DMS 273 (cell line): ENCODE measurements at regions not wholly inside any gene's neighbourhood (a gene's known extent, or its start where the extent isn't known, plus 50 kb on each side); places are given as distances from the start of the nearest gene placed in this dataset.
"Not testable (repeated sequence)": the region's sequence is repeated elsewhere in the genome, so short reads cannot be mapped to it uniquely, and the experiment has no call there.

Source experiments
- DNase-seq: peaks from one replicate; lab custom pipeline; 2025; ENCODE audit not compliant: unreplicated experiment; lab: John Stamatoyannopoulos, UW

GRCh38 chr11:23836981-23837380 is 659.9 kb upstream of the LUZP2 start:
- no peak for DNase-seq

- DNase-seq = no peak
These were observed 656.0 kb upstream of the LUZP2 start for GRCh38 chr11:23840872-23841271.

DNA sequence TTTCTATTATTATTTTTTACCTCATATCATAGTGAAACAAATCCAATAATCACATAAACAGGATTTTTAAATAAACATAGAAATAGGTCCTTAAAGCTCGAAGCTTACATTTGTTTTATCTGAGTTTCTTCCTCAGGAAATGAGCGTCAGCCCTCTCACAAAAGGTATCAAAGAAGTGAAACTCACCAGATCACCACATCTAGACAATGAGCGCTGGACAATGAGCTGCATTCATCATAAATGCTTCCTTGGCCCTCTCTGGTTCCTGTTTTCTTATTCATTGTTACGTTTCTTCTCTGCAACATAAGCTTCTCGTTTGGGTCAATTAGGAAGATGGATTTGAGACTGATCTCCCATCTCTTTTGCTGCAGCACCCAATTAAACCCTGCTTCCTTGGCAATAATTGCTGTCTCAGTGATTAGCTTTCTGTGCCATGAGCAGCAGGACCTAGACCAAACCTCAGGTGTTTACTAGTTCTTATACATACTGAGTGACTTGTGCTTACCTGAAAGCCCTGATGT is 649.9 kb upstream of the LUZP2 start:
- no peak for DNase-seq

GRCh38 chr11:23851216-23851615 is 645.6 kb upstream of the LUZP2 start:
- DNase-seq = no peak

DNA sequence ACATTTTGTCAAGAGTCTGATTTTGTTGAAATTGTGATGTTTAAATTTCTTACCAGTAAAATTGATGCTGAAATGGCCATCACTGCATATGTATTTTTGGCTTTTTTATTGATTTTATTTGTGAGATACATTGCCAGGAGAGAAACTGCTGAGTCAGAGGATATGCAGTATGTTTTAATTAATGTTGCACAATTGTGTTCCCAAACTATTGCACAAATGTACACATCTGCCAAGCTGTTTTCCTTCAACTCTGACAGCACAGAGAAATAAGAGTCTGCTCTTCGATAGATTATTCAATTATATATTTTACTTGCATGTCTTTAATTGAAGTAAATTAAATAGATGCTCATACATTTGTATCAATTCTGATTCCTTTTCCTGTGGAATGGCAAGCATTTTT is 640.2 kb upstream of the LUZP2 start:
- DNase-seq = no peak

- no peak for DNase-seq
These were observed 637.8 kb upstream of the LUZP2 start for GRCh38 chr11:23859087-23859486.

- no peak for DNase-seq
These were observed 635.2 kb upstream of the LUZP2 start for GRCh38 chr11:23861615-23862014.

DNA sequence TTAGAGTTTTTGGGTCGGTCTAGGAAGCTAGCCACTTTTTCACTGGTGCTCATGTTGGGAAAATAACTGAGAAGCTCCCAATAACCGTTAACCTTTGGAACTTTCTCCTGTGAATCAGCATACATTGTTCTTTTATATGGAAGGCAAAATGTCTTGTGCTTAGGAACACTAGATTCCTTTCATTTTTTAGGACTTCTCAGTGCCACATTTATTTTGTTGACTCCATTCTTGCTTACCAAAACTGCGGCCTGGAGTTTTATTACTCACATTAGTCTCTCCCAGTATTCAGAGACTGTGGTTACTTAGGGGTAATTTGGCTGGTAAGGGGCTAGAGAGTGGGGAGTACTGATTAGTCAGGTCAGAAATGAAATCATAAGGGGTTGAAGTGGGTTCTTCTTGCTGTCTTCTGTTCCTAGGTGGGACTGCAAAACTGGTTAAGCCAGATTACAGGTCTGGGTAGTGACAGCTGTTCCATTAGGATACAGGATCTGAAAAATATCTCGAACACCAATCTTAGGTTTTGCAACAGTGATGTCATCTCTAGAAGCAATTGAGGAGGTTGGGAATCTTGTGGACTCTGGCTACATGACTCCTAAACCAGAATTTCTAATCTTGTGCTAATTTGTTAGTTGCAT is 631.4 kb upstream of the LUZP2 start:
- DNase-seq = no peak

GRCh38 chr11:23866641-23867040 is 630.2 kb upstream of the LUZP2 start:
- no peak for DNase-seq

DNA sequence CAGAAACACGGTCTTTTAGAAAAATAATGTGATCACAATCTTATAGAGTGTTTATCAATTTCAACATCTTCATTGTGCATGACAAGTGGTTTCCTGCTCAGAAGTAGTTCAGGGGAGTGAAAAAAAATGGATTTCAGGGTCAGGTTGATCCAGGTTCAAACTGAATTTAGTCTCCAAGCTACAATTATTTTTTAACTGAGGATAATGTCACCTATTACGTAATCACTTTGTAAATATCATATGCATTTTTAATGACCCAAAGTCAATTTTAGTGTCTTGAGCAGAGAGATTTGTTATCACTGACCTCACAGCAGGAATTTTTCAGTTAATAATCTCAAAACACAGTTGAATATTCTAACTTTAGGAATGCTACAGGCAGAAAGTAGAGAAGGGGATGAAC is 627.2 kb upstream of the LUZP2 start:
- DNase-seq = no peak

DNA sequence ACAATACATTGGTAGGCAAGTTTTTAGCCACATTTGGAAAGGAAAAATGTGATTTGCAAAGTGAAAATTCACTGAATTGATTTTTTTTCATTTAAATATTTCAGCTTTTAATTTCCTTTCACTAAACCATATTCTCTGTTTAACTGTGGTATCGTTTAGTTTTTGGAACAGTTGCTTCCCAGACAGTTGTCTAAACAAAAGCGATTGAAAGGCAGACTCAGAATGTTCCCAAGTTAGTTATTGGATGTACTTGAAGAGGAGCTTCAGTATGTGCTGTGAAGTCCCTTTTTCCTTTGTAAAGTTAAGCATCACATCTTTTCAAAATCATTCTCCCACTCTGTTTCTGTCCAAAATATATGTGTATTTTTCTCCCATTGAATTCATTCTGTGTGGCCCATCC is 623.4 kb upstream of the LUZP2 start:
- no peak for DNase-seq

DNA sequence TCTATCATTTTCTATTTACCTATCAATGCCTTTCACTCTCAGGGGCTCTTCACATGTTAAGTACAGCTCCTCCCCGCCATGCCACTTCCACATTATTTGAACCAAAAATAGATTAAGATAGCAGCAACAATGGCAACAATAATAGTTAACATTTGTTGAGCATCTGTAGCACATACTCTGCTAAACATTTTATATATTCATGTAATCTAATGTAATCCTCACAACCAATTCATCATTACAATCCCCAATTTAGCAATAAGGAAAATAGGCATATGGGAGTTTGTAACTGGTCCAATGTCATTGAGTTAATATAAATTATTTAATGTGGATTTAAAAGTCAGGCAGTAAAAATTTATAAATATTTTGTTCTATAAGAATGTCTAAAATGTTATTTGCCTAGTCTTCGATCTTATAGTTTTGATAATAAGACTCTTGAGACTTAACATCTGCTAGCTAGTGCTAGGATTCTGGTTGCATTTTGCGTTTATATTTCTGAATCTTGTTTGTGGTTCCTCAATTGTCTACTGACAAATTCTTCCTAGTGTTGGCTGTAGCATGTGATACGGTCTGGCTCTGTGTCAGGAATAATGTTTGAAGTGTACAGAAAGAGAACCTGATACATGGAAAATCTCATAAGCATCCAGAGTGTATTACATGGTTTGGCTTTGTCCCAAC is 621.5 kb upstream of the LUZP2 start:
- DNase-seq = no peak

DNA sequence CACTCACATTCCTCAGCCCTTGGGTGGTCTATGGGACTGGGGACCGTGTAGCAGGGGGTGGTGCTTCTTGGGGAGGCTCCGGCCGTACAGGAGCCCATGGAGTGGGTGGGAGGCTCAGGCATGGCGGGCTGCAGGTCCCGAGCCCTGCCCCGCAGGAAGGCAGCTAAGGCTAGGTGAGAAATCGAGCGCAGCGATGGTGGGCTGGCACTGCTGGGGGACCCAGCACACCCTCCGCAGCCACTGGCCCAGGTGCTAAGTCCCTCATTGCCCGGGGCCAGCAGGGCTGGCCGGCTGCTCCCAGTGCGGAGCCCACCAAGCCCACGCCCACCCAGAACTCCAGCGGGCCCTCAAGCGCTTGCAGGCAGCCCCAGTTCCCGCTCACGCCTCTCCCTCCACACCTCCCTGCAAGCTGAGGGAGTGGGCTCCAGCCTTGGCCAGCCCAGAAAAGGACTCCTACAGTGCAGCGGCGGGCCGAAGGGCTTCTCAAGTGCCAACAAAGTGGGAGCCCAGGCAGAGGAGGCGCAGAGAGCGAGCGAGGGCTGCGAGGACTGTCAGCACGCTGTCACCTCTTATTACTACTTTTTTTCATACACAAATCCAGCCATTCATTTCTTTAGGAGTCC is 613.3 kb upstream of the LUZP2 start:
- DNase-seq = not testable (repeated sequence)

DNA sequence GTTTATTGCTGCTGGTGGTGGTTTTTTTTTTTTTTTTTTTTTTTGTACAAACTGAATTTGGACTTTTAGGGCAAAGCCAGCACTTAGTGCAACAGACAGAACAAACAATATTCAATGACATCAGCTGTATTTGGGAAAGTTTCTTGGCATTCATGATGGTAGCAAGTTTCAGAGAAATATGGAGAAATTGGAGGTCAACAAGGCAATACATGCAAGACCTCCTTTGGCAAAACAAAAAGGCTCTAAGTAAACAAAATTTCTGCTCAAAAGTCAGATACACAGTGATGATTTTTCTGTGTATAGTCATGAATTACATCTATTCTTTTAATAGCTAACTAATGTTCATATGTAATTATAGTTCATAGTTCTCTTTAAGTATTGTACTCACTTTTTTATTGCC is 612.5 kb upstream of the LUZP2 start:
- no peak for DNase-seq

DNA sequence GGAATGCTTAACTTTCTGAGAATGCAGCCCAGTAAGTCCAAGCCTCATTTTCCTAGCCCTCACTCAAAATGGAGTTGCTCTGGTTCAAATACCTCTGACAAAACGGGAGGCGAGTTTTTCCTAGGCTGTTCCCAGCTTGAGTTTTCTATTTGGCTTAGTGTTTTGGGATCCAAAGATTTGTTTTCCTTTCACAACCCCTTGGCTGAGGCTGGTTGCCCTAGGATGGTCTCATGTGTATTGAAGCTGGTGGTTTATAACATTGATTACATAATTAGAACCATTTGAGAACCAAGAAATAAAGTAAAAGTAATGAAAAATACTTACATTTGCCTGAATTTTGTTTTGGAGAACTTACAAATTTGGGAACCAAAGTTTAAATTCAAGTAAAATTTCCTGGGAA is 611.1 kb upstream of the LUZP2 start:
- DNase-seq = no peak

DNA sequence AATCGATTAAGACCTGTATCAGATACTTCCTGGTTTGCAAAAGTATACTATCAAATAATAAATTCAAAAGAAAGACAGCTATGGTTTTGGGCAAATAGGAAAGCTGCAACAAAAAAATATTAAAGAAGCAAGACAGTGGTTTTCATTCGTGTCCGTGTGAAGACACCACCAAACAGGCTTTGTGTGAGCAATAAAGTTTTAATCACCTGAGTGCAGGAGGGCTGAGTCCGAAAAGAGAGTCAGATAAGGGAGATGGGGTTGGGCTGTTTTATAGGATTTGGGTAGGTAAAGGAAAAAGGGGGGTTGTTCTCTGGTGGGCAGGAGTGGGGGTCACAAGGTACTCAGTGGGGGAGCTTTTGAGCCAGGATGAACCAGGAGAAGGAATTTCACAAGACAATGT is 609.7 kb upstream of the LUZP2 start:
- not testable (repeated sequence) for DNase-seq

GRCh38 chr11:23893126-23893525 is 603.7 kb upstream of the LUZP2 start:
- DNase-seq = no peak

GRCh38 chr11:23897453-23898286 is 599.2 kb upstream of the LUZP2 start:
- DNase-seq = no peak

DNA sequence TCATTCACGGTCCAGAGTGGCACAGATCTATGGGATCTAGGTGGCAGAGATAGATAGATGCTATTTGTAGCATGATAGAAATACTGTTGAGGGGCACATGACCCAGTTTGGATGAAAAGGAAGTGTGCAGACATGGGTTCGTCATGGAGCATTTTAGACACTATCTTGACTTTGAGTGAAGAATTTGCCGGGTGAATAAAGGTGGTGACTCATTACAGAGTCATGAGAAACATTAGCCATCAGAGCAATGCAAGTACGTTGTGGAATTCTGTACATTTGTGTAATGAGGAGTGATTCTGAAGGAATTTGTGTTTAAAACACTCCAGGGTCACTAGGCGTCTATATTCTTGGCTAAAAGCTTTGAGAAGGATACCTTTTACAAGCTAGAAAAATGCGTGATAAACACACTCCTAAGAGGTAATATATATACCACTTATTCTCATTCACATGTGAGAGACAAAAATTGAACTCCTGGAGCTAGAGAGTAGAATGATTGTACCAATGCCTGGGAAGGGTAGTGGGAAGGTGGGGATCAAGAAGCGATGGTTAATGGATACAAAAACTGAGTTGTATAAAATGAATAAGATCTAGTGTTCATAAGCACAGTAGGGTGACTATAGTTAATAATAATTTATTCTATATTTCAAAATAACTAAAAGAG is 593.7 kb upstream of the LUZP2 start:
- no peak for DNase-seq

DNA sequence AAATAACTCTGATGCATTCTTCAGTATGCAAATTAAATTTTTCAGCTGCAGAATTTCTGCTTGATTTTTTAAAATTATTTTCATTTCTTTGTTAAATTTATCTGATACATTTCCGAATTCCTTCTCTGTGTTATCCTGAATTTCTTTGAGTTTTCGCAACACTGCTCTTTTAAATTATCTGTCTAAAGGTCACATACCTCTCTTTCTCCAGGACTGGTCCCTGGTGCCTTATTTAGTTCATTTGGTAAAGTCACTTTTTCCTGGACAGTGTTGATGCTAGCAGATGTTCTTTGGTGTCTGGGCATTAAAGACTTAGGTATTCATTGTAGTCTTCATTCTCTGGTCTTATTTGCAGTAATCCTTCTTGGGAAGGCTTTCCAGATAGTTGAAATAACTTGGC is 577.4 kb upstream of the LUZP2 start:
- no peak for DNase-seq

DNA sequence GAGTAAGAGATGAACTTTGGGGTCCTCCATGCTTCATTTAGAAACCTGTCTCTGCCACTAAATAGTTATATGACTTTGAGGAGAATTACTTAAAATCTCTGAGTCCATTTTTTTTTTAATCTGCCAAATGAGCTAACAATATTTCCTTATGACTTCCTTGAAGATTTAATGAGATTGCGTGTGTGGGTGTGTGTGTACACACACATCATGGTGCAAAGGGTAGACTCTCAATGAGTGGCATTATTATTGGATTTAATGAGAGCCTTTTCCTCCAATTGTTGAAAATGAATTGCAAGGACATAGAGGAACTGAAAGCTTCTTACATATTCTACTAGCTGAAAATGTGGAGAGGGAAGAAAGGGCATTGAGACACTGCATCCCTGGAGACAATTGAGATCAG is 573.5 kb upstream of the LUZP2 start:
- no peak for DNase-seq
